ENCODE measurements at regions not wholly inside any gene's neighbourhood (a gene's known extent, or its start where the extent isn't known, plus 50 kb on each side); places are given as distances from the start of the nearest gene placed in this dataset.

DNA sequence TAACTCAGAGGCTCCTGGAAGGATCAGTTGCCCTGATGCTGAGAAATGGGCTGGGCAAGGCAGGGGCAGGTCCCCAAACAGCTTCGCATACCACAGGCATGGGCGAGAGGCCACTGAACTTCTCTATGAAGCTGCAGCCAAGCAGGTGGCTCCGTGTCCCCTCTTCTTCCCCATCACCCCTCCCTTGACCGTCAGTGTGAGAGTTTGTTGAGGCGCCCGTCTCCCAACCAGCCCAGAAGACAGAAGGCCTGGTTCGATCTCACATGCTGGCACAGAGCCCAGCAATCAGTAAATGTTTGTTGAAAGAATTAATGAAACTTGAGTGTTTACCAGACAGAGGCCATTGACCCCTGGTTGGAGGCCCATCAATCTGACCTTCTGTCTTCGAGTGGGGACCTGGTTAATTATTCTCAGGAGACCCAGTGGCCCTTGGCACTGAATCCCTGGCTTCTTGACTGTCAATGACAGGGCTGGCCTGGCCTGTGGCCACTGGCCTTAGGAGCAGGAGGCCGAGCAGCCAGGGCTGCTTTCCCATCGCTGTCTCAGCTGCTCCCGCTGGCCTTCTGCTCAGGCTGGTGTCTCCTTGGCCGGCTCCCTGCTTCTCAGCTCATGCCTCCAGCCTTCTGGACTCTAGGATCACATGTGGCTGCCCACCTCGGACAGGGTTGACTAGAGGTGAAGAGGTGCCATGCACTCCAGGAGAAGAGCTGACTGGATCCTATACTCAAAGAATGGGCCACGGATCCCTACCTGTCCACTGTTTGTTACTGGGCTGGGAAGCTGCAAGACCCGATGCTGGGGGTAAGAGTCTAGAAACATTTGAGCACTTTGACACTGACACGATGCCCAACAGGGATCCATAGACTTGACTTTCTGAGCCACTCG is 113.4 kb downstream of the ASB7 start:
- TF ChIP-seq, protein P1, sequence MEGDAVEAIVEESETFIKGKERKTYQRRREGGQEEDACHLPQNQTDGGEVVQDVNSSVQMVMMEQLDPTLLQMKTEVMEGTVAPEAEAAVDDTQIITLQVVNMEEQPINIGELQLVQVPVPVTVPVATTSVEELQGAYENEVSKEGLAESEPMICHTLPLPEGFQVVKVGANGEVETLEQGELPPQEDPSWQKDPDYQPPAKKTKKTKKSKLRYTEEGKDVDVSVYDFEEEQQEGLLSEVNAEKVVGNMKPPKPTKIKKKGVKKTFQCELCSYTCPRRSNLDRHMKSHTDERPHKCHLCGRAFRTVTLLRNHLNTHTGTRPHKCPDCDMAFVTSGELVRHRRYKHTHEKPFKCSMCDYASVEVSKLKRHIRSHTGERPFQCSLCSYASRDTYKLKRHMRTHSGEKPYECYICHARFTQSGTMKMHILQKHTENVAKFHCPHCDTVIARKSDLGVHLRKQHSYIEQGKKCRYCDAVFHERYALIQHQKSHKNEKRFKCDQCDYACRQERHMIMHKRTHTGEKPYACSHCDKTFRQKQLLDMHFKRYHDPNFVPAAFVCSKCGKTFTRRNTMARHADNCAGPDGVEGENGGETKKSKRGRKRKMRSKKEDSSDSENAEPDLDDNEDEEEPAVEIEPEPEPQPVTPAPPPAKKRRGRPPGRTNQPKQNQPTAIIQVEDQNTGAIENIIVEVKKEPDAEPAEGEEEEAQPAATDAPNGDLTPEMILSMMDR (IDR thresholded peaks at IDR 0.05; ENCODE audit: unreplicated experiment), result no peak
- Mint-ChIP-seq H3K27ac (ENCODE audit: unreplicated experiment) (no peak overlapping the region), H3K36me3 (ENCODE audit: low read depth, unreplicated experiment) (peaks cover 8% of the 10 kb centered on the region), H3K4me1 (ENCODE audit: unreplicated experiment) (peaks cover 13% of the 10 kb centered on the region), H3K27me3 (ENCODE audit: unreplicated experiment) (peaks cover 20% of the 10 kb centered on the region), H3K4me3 (ENCODE audit: unreplicated experiment) (no peak overlapping the region), H3K9me3 (ENCODE audit: unreplicated experiment) (no peaks in the 10 kb centered on the region)
- no peak for DNase-seq (ENCODE audit: low spot score)

DNA sequence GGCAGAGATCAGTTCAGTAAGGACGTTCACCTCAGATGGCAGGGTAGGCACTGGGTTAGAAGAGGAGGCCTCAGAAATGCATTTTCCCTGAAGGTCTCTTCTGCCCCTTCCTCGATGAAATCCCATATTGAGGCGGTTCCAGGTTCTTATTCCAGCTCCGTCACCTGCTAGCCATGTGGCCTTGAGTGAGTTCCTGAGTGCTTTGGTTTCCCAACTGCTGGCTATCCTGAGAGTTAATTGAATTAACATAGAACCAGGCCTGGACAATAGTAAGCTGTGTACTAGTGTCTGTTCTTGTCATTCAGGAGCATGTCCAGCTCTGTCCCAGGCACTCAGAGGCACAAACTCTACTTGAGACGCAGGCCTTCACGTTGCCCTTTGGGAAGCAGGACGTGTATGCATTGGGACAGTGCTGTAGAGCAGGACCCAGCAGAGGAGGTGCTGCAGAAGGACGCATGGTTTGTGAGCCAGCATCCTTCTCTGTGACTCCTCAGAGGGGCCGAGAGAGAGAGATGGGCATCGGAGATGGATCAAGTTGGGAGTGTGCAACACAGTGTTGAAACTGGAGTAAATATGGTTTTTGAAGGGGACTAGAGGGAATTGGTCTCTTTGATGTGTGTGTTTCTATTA is 114.2 kb downstream of the ASB7 start:
- no peaks in the 10 kb centered on the region for H3K9me3 Mint-ChIP-seq (ENCODE audit: unreplicated experiment)
- TF ChIP-seq, protein P1 (IDR thresholded peaks at IDR 0.05; ENCODE audit: unreplicated experiment), result no peak
- H3K36me3 Mint-ChIP-seq (ENCODE audit: low read depth, unreplicated experiment), result peaks cover 8% of the 10 kb centered on the region
- H3K27ac Mint-ChIP-seq (ENCODE audit: unreplicated experiment), result no peak overlapping the region
- no peak overlapping the region for H3K4me3 Mint-ChIP-seq (ENCODE audit: unreplicated experiment)
- no peak for DNase-seq (ENCODE audit: low spot score)
- H3K27me3 Mint-ChIP-seq (ENCODE audit: unreplicated experiment), result peaks cover 18% of the 10 kb centered on the region
- H3K4me1 Mint-ChIP-seq (ENCODE audit: unreplicated experiment), result peaks cover 17% of the 10 kb centered on the region

DNA sequence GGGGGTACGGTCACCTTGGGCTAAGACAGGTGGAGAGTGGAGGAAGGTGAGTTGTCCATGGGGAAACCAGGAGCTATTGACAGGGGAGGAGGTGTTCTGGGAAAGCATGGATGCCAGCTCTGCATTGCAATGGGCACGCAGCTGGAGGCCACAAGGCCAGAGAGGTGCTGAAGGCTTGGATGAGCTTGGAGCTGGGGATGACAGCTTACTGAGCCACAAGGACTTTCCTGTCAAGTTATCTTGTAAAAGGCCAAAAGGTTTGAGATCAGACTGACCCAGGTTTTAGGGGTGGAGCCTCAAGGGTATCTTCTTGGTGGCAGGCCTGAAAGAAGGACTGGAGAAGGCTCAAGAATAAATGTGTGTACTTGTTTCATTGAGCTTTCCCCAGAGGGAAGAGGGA is 115.2 kb downstream of the ASB7 start:
- Mint-ChIP-seq H3K9me3 (ENCODE audit: unreplicated experiment) (no peaks in the 10 kb centered on the region), H3K4me1 (ENCODE audit: unreplicated experiment) (peaks cover 17% of the 10 kb centered on the region), H3K4me3 (ENCODE audit: unreplicated experiment) (no peak overlapping the region)

DNA sequence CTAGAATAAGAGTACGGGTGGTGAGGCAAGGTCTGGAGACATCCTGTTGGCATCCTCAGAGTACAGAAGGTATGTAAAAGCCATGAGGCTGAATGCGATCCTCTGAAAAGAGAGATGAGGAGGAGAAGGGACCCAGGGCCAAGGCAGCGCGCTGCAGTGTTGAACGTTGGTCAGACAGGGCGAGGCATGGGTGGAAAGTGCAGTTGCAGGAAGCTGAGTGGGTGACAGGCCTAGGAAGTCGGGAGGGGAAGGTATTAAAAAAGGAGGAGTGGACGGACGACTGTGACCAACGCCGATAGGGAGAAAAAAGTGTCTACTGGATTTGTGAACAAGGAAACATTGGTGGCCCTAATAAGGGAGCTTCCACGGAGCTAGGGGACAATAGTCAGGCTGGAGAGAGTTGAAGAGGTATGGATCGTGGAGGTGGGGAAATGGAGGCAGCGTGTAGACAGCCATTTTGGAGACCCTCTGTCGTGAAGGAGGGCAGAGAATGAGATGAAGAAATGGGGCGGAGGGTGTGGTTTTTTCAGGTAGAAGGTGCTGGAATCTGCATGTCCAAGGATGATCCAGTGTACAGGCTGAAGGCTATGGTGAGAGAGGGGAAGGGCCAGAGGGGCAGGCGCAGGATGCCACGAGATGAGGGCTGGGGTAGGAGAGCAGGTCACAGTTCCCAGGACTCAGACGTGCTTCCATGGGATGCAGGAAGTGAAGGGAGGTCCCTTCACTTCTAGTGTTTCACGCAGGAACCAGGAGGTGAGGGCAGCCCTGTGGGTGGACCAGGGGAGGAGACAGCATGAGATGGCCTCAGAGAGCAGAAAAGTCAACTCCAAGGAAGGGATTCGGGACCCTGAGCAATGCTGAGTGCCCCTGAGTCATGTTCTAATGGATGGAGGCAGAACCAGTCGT is 115.9 kb downstream of the ASB7 start:
- H3K4me1 Mint-ChIP-seq (ENCODE audit: unreplicated experiment), result peaks cover 17% of the 10 kb centered on the region
- peaks cover 8% of the 10 kb centered on the region for H3K36me3 Mint-ChIP-seq (ENCODE audit: low read depth, unreplicated experiment)
- no peak for DNase-seq (ENCODE audit: low spot score)
- H3K4me3 Mint-ChIP-seq (ENCODE audit: unreplicated experiment), result no peak overlapping the region
- H3K27me3 Mint-ChIP-seq (ENCODE audit: unreplicated experiment), result peaks cover 18% of the 10 kb centered on the region
- H3K27ac Mint-ChIP-seq (ENCODE audit: unreplicated experiment), result peak overlapping the region; percentile 64
- no peaks in the 10 kb centered on the region for H3K9me3 Mint-ChIP-seq (ENCODE audit: unreplicated experiment)
- TF ChIP-seq, protein P1 (IDR thresholded peaks at IDR 0.05; ENCODE audit: unreplicated experiment), result no peak

More for the DNA sequence above, 115.2 kb downstream of the ASB7 start:
- DNase-seq (ENCODE audit: low spot score), result no peak
- peaks cover 18% of the 10 kb centered on the region for H3K27me3 Mint-ChIP-seq (ENCODE audit: unreplicated experiment)
- H3K36me3 Mint-ChIP-seq (ENCODE audit: low read depth, unreplicated experiment), result peaks cover 8% of the 10 kb centered on the region
- TF ChIP-seq, protein P1 (IDR thresholded peaks at IDR 0.05; ENCODE audit: unreplicated experiment), result no peak
- no peak overlapping the region for H3K27ac Mint-ChIP-seq (ENCODE audit: unreplicated experiment)

All from endothelial cell (in vitro differentiated cells).